ENCODE measurements at regions not wholly inside any gene's neighbourhood (a gene's known extent, or its start where the extent isn't known, plus 50 kb on each side); places are given as distances from the start of the nearest gene placed in this dataset.

GRCh38 chr16:6484935-6485334, 847.7 kb upstream of the RBFOX1 start:
- no peak for DNase-seq

GRCh38 chr16:6484081-6484480, 848.6 kb upstream of the RBFOX1 start:
- no peak for DNase-seq

- no peak for DNase-seq
These were observed 849.1 kb upstream of the RBFOX1 start for GRCh38 chr16:6483469-6484033.

- DNase-seq: no peak
These were observed 849.8 kb upstream of the RBFOX1 start for GRCh38 chr16:6482696-6483468.

- no peak for DNase-seq
These were observed 850.8 kb upstream of the RBFOX1 start for GRCh38 chr16:6481894-6482293.

- DNase-seq: no peak
These were observed 878.9 kb upstream of the RBFOX1 start for GRCh38 chr16:6453742-6454141.

GRCh38 chr16:6447021-6447790, 885.4 kb upstream of the RBFOX1 start:
- no peak for DNase-seq

GRCh38 chr16:6446370-6446769, 886.3 kb upstream of the RBFOX1 start:
- DNase-seq: no peak

GRCh38 chr16:6439129-6439528, 893.5 kb upstream of the RBFOX1 start:
- DNase-seq: no peak

GRCh38 chr16:6428861-6429260, 903.8 kb upstream of the RBFOX1 start:
- no peak for DNase-seq

- DNase-seq: no peak
These were observed 905.0 kb upstream of the RBFOX1 start for GRCh38 chr16:6427621-6428020.

GRCh38 chr16:6407596-6407995, 925.0 kb upstream of the RBFOX1 start:
- DNase-seq: no peak

- no peak for DNase-seq
These were observed 926.6 kb upstream of the RBFOX1 start for GRCh38 chr16:6406028-6406427.

GRCh38 chr16:6382924-6383459, 949.7 kb upstream of the RBFOX1 start:
- DNase-seq: no peak

GRCh38 chr16:6381896-6382295, 950.7 kb upstream of the RBFOX1 start:
- DNase-seq: no peak

GRCh38 chr16:6377956-6378355, 954.7 kb upstream of the RBFOX1 start:
- no peak for DNase-seq

GRCh38 chr16:6375465-6376075, 957.1 kb upstream of the RBFOX1 start:
- no peak for DNase-seq

- no peak for DNase-seq
These were observed 957.8 kb upstream of the RBFOX1 start for GRCh38 chr16:6374821-6375220.

- no peak for DNase-seq
These were observed 967.8 kb upstream of the RBFOX1 start for GRCh38 chr16:6364846-6365245.

GRCh38 chr16:6363896-6364607, 968.6 kb upstream of the RBFOX1 start:
- DNase-seq: no peak

GRCh38 chr16:6363396-6363795, 969.2 kb upstream of the RBFOX1 start:
- DNase-seq: no peak

GRCh38 chr16:6362321-6362720, 970.3 kb upstream of the RBFOX1 start:
- DNase-seq: no peak

GRCh38 chr16:6360641-6361040, 972.0 kb upstream of the RBFOX1 start:
- DNase-seq: no peak

All from NCI-H2107 (cell line).